Fibroblast of villous mesenchyme (primary cell): ENCODE measurements at regions not wholly inside any gene's neighbourhood (a gene's known extent, or its start where the extent isn't known, plus 50 kb on each side); places are given as distances from the start of the nearest gene placed in this dataset.

Experiments
- DNase-seq: peaks from one replicate; pipeline ENCODE4 v3.0.0-alpha.2; 2010; ENCODE audit warnings: low read depth
- H3K4me3 ChIP-seq: 2 replicates; pipeline ENCODE4 v1.5.1; 2011; ENCODE audit warnings: low read depth, mild to moderate bottlenecking, low read length
- CTCF ChIP-seq: IDR thresholded peaks from 2 replicates; pipeline ENCODE4 v1.5.1; 2012; ENCODE audit warnings: low read depth, mild to moderate bottlenecking, low read length; ENCODE audit not compliant: insufficient read depth

GRCh38 chr1:157419845-157420542, 132.3 kb downstream of the FCRL5 start:
- no peak overlapping the region for H3K4me3 ChIP-seq
- TF ChIP-seq CTCF: no peak

GRCh38 chr1:157418659-157419058, 133.7 kb downstream of the FCRL5 start:
- H3K4me3 ChIP-seq: no peak overlapping the region
- TF ChIP-seq CTCF: no peak
- DNase-seq: no peak

More at GRCh38 chr1:157419845-157420542, 132.3 kb downstream of the FCRL5 start:
- DNase-seq: no peak

- no peak overlapping the region for H3K4me3 ChIP-seq
- DNase-seq: no peak
- TF ChIP-seq CTCF: no peak
Observed at GRCh38 chr1:157418231-157418630, 134.1 kb downstream of the FCRL5 start.

- H3K4me3 ChIP-seq: no peak overlapping the region
- no peak for DNase-seq
- TF ChIP-seq CTCF: no peak
Observed at GRCh38 chr1:157415661-157416060, 136.7 kb downstream of the FCRL5 start.

- no peak for DNase-seq
- no peak overlapping the region for H3K4me3 ChIP-seq
- TF ChIP-seq CTCF: no peak
Observed at GRCh38 chr1:157412308-157412707, 140.0 kb downstream of the FCRL5 start.

- DNase-seq: no peak
- no peak for TF ChIP-seq CTCF
- no peak overlapping the region for H3K4me3 ChIP-seq
Observed at GRCh38 chr1:157411769-157412168, 140.5 kb downstream of the FCRL5 start.

- no peak for DNase-seq
- no peak overlapping the region for H3K4me3 ChIP-seq
- TF ChIP-seq CTCF: no peak
Observed at GRCh38 chr1:157411064-157411463, 141.3 kb downstream of the FCRL5 start.
